HG02870 (cell line): ENCODE measurements at regions not wholly inside any gene's neighbourhood (a gene's known extent, or its start where the extent isn't known, plus 50 kb on each side); places are given as distances from the start of the nearest gene placed in this dataset.
A peak's percentile ranks its signal among the peaks of the same experiment; 100 is the strongest.
"Not testable (repeated sequence)": the region's sequence is repeated elsewhere in the genome, so short reads cannot be mapped to it uniquely, and the experiment has no call there.

ENCODE experiments used
- ATAC-seq: cut with Tn5 transposase; IDR thresholded peaks from one replicate; pipeline ENCODE4 v1.9.1; 2021; ENCODE audit warnings: mild to moderate bottlenecking, moderate library complexity; ENCODE audit not compliant: unreplicated experiment

DNA sequence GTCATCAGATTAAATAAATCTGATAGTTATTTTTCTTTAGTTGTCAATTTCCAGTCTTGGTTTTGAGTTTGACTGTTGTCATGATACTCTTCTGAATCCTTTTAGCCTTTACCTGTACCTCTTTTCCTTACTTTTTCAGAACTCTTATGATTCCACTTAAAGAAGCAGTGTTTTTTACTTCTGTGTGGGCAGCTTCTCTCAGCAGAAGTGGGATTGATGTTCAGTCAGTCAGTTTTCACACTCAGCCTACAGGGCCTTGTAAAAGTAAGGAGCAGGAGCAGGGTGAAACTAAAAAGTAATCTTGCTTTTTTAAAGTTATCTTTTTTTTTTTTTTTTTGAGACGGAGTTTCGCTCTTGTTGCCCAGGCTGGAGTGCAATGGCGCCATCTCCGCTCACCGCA is 75.1 kb downstream of the HAUS1 start:
- no peak for ATAC-seq

DNA sequence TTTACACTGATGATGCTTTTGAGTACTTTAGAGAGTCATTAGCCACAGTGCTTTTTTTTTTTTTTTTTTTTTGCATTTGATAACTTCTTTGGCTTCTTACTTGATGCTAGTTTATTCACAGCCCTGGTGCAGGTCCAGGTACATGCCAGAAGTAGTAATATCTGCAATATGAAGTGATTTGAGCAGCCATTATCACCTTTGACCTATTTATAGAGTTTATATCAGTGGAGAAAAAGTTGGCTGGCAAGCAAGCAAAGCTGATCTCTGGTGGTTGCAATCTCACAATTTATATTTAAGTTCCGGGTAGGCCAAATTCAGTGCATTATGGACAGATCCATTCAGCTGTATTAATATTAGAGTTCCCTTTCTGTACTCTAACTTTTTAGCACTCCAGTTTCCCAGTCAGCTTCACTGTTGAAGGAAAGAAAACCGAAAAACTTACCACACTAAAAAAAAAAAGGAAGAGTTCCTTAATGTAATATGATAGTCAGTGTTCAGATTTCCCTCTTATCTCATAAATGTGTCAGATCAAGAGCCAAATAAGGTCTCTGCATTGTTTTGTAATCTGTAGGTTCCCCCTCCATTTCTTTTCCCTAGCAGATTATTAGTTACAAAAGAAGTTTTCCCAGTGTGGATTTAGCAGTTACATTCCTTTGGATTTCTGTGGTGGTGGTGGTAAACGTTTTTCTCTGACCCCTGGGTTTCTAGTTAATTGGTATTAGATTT is 78.6 kb downstream of the HAUS1 start:
- no peak for ATAC-seq

GRCh38 chr18:46184296-46184695 is 80.1 kb downstream of the HAUS1 start:
- peak; percentile 13 for ATAC-seq

DNA sequence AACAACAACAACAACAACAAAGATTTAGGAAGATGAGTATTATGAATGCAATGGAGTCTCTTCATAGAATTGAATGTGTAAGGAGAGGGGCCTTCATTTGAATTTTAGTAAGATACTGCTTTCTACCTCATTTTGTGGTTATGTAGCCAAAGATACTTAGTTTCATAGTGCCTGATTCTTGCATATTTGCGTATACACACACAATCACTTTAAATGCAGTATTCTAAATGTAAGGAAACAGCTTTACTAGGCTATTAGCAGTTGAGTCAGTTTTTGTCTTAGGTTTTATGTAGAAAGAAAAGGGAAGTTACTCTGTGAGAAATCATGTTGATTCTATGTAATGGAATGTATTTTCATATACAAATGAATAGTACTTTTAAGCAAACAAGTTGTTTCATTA is 80.5 kb downstream of the HAUS1 start:
- peak; percentile 41 for ATAC-seq

- ATAC-seq, result no peak
Measured at GRCh38 chr18:46190667-46191066, 86.5 kb downstream of the HAUS1 start.

DNA sequence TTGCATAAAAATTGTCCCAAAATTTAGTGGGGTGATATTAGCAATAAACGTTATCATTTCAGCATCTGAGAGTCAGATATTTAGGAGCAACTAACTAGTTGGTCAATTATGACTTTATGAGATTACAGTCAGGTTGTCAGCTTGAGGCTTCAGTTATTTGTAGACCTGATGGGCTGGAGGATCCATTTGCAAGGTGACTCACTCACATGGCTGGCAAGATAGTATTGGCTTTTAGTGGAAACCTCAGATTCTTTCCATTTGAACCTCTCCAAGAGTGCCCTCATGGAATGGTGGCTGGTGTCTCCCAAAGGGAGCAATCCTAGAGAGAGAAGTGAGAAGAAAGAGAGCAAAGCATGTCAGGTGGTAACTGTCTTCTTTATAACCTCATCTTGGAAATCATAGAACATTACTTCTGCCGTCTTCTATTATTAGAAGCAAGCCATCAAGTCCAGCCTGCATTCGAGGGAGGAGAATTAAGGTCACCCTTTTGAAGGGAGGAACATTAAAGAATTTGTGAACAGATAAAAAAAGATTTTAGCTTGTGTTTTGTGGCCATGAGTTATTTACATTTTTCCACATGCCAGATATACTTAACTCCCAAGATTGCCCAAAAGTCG is 92.5 kb downstream of the HAUS1 start:
- no peak for ATAC-seq

GRCh38 chr18:46199515-46200147 is 95.4 kb downstream of the HAUS1 start:
- ATAC-seq, result no peak

DNA sequence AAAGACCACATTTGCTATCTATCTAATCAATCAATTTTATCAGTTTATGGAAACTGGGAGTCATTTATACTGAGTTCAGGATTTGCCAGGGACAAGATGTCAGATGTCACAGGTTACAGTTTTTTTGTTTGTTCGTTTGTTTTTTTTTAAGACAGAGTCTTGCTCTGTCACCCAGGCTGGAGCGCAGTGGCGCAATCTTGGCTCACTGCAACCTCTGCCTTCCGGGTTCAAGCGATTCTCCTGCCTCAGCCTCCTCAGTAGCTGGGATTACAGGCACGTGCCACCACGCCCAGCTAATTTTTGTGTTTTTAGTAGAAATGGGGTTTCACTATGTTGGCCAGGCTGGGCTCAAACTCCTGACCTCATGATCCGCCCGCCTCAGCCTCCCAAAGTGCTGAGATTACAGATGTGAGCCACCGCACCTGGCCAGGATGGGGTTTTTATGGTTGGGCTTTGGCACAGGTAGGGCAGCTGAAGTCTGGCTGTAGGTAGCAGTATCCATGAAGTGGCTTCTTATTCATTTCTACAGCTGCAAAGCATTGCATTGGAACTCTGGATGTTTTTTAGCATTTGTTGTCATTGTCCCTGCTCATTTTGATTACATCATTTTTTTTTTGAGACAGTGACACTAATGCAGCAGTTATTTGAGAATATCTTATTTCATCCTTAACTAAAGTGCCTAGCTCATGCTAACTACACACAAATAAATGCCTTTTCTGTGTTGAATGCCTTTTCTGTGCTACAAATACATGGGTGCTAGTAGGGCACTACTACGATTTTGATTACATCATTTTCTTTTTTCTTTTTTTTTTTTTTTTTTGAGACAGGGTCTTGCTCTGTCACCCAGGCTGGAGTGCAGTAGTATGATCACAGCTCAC is 96.2 kb downstream of the HAUS1 start:
- ATAC-seq, result not testable (repeated sequence)

DNA sequence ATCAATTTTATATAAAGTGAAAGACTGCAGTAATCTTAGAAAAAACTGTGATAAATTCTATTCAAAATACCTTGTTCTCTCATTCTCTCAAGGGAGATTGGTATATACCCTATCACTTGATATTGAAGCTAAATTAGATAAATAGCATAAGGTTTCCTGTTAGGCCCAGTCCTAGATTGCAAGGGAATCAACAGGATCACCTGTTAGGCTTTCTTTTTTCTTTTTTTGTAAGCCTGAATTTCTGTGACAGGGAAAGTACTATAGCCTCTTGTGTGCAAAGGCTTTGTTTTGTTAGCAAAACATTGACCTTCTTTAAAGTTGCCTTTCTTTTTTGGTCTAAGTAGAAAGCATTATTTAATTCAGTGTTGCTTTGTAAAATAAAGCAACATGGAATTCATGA is 100.0 kb downstream of the HAUS1 start:
- no peak for ATAC-seq

- ATAC-seq, result no peak
Measured at GRCh38 chr18:46207985-46208384, 103.8 kb downstream of the HAUS1 start.

DNA sequence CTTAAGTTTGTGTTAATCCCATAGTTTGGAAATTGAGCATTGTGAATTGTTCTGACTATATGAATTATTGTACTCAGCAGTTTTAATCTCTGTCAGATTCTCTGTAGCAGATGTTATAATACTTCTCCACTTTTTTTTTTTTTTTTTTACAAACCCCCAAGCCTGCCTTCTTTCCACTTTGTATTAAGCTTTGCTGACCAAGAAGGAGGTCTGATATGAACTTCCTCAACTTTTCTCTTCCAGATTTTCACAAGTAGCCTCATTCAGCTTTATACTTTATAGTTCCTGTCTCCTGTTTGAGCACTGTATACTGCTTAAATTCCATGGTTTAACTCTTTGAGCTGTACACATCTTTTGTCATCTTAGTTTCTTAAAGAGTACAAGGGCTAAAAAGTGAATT is 105.0 kb downstream of the HAUS1 start:
- no peak for ATAC-seq

DNA sequence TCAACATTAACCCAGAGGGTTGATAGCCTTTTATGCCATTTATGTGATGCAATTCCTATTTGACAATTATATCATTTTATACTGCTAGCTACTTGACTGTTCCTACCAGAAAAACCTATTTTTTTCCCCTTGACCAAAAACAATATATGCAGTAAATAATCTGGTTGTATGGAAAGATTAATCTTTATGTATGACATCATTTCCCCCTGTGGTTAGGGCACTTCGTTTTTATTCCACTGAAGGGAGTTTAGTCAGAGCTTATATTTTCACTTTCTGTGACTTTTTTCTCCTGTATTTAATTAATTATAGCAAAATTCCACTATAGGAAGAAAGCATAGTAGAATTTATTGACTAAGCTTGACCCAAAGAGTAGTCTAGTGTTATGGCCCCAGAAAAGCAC is 107.6 kb downstream of the HAUS1 start:
- ATAC-seq, result no peak

GRCh38 chr18:46212398-46212797 is 108.2 kb downstream of the HAUS1 start:
- ATAC-seq, result no peak

- no peak for ATAC-seq
Measured at GRCh38 chr18:46213295-46213694, 109.1 kb downstream of the HAUS1 start.

GRCh38 chr18:46214435-46214834 is 110.2 kb downstream of the HAUS1 start:
- no peak for ATAC-seq

- no peak for ATAC-seq
Measured at GRCh38 chr18:46215902-46216723, 111.9 kb downstream of the HAUS1 start.

DNA sequence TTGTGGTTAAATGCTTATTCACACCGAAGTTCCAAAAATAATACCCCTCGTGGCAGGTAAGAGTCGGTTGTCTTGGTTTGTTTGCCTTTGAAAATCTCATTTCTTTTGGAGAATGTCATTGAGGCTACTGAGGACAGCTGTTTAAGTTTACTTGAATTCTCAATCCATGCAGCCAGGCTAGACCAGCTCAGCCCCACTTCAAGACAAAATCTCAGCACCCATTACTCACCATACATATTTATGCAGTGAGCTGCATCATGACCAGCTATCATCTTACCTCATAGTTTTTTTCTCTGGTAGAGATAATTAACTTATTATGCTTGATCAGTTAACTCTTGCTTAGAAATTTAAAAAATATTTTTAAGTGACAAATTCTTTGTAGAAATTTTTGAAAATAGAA is 115.9 kb downstream of the HAUS1 start:
- no peak for ATAC-seq

DNA sequence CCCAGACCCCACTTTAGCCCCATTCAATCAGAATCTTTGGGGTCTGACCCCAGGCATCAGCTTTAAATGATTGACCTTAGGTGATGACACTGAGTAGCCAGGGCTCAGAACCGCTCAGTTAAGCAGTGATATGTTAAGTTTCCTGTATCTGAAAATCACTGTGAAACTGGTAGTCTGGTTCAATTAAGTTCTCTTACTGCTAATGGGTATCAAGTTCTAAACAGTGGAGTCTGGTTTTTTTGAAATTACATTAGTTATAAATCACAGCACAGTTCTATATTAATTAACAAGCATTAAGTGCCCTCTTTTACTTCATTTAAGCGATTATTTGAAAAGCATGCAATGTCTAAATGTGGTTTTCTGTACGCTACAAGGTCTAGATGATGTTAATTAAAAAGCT is 117.9 kb downstream of the HAUS1 start:
- no peak for ATAC-seq

GRCh38 chr18:46222710-46223360 is 118.7 kb downstream of the HAUS1 start:
- ATAC-seq, result no peak

GRCh38 chr18:46224181-46224775 is 120.1 kb downstream of the HAUS1 start:
- no peak for ATAC-seq
